SK-N-SH treated with all-trans-retinoic acid at 6 μM for 48 hours (cell line): ENCODE measurements at regions not wholly inside any gene's neighbourhood (a gene's known extent, or its start where the extent isn't known, plus 50 kb on each side); places are given as distances from the start of the nearest gene placed in this dataset.

Experiments used
- BACH2 ChIP-seq: fragments of 250-450 bp; sonication (Bioruptor Pico); IDR thresholded peaks from 2 replicates; pipeline ENCODE4 v1.9.0; 2021; ENCODE audit warnings: mild to moderate bottlenecking, borderline replicate concordance
- CREB5 ChIP-seq: fragments of 250-450 bp; sonication (Bioruptor Pico); IDR thresholded peaks from 2 replicates; pipeline ENCODE4 v1.5.1; 2020; ENCODE audit warnings: low read depth, mild to moderate bottlenecking, moderate library complexity
- CSDC2 ChIP-seq: fragments of 250-450 bp; sonication (Bioruptor Pico); IDR thresholded peaks from 2 replicates; pipeline ENCODE4 v1.5.0; 2020; ENCODE audit warnings: mild to moderate bottlenecking, moderate library complexity
- GLIS3 ChIP-seq: fragments of 250-450 bp; sonication (Bioruptor Pico); IDR thresholded peaks from 2 replicates; pipeline ENCODE4 v1.5.0; 2020; ENCODE audit warnings: mild to moderate bottlenecking, moderate library complexity
- OSR1 ChIP-seq: fragments of 250-450 bp; sonication (Bioruptor Pico); IDR thresholded peaks from 2 replicates; pipeline ENCODE4 v1.8.0; 2022; ENCODE audit warnings: moderate library complexity, mild to moderate bottlenecking, inconsistent platforms
- RARB ChIP-seq: fragments of 250-450 bp; sonication (Bioruptor Pico); IDR thresholded peaks from 2 replicates; pipeline ENCODE4 v1.8.0; 2021; ENCODE audit warnings: mild to moderate bottlenecking, moderate library complexity
- SNAI2 ChIP-seq: fragments of 250-450 bp; sonication (Bioruptor Pico); IDR thresholded peaks from 2 replicates; pipeline ENCODE4 v1.5.0; 2020; ENCODE audit warnings: mild to moderate bottlenecking, moderate library complexity
- TOX ChIP-seq: fragments of 250-450 bp; sonication (Bioruptor Pico); IDR thresholded peaks from 2 replicates; pipeline ENCODE4 v1.8.0; 2021; ENCODE audit warnings: mild to moderate bottlenecking, moderate library complexity, borderline replicate concordance
- TSHZ2 ChIP-seq: fragments of 250-450 bp; sonication (Bioruptor Pico); IDR thresholded peaks from 2 replicates; pipeline ENCODE4 v1.5.0; 2020; ENCODE audit warnings: mild to moderate bottlenecking, moderate library complexity
- ZFP30 ChIP-seq: fragments of 450-650 bp; formaldehyde crosslinking; IDR thresholded peaks from 2 replicates; pipeline ENCODE4 v1.5.0; 2022; ENCODE audit warnings: mild to moderate bottlenecking, moderate library complexity
- ZNF565 ChIP-seq: fragments of 450-650 bp; formaldehyde crosslinking; conservative IDR thresholded peaks from 2 replicates; pipeline ENCODE4 v1.5.0; 2020; ENCODE audit warnings: low read depth, mild to moderate bottlenecking, moderate library complexity
- ZNF70 ChIP-seq: fragments of 450-650 bp; formaldehyde crosslinking; IDR thresholded peaks from 2 replicates; pipeline ENCODE4 v1.5.0; 2020; ENCODE audit warnings: mild to moderate bottlenecking, moderate library complexity
- TF ChIP-seq, protein P1 (sequence below): fragments of 250-450 bp; sonication (Bioruptor Pico); IDR thresholded peaks from 2 replicates; pipeline ENCODE4 v1.8.0; 2020; ENCODE audit warnings: mild to moderate bottlenecking, moderate library complexity, borderline replicate concordance
- TF ChIP-seq, protein P2 (sequence below): fragments of 250-450 bp; sonication (Bioruptor Pico); IDR thresholded peaks from 2 replicates; pipeline ENCODE4 v1.5.1; 2021; ENCODE audit warnings: mild to moderate bottlenecking, moderate library complexity

DNA sequence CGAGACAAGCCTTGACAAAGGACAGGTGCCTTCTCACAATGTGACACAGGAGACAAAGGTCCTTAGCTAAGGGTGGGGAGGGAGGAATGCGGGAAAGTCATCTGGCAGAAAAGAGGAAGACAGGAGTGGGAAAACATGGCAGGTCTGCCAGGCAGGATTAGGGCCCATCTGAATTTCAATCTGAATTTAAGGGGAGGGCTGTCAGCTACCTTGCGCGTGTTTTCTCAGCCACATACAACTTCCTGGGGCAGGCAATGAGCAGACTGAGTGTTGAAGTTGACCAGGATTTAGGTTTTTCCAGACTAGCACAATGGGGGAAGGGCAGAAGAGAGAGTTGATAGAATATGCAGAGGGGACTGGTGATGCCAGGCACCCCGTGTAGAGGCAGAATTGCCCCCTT lies 66.7 kb upstream of the LARGE1 start:
- TF ChIP-seq ZNF70 (CRISPR knock-in tag), result no peak
- TF ChIP-seq TOX, result no peak
- no peak for TF ChIP-seq CSDC2 (CRISPR knock-in tag)
- TF ChIP-seq, protein P1, sequence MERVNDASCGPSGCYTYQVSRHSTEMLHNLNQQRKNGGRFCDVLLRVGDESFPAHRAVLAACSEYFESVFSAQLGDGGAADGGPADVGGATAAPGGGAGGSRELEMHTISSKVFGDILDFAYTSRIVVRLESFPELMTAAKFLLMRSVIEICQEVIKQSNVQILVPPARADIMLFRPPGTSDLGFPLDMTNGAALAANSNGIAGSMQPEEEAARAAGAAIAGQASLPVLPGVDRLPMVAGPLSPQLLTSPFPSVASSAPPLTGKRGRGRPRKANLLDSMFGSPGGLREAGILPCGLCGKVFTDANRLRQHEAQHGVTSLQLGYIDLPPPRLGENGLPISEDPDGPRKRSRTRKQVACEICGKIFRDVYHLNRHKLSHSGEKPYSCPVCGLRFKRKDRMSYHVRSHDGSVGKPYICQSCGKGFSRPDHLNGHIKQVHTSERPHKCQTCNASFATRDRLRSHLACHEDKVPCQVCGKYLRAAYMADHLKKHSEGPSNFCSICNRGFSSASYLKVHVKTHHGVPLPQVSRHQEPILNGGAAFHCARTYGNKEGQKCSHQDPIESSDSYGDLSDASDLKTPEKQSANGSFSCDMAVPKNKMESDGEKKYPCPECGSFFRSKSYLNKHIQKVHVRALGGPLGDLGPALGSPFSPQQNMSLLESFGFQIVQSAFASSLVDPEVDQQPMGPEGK, result no peak
- no peak for TF ChIP-seq CREB5 (CRISPR knock-in tag)
- no peak for TF ChIP-seq OSR1 (CRISPR knock-in tag)
- no peak for TF ChIP-seq ZFP30
- TF ChIP-seq ZNF565 (CRISPR knock-in tag), result no peak
- TF ChIP-seq BACH2 (CRISPR knock-in tag), result no peak
- TF ChIP-seq RARB (CRISPR knock-in tag), result no peak
- TF ChIP-seq SNAI2 (CRISPR knock-in tag), result no peak
- no peak for TF ChIP-seq GLIS3
- TF ChIP-seq, protein P2, sequence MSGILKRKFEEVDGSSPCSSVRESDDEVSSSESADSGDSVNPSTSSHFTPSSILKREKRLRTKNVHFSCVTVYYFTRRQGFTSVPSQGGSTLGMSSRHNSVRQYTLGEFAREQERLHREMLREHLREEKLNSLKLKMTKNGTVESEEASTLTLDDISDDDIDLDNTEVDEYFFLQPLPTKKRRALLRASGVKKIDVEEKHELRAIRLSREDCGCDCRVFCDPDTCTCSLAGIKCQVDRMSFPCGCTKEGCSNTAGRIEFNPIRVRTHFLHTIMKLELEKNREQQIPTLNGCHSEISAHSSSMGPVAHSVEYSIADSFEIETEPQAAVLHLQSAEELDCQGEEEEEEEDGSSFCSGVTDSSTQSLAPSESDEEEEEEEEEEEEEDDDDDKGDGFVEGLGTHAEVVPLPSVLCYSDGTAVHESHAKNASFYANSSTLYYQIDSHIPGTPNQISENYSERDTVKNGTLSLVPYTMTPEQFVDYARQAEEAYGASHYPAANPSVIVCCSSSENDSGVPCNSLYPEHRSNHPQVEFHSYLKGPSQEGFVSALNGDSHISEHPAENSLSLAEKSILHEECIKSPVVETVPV (CRISPR knock-in tag), result no peak
- no peak for TF ChIP-seq TSHZ2 (CRISPR knock-in tag)
